Fibroblast of upper back skin (primary cell): ENCODE measurements at regions not wholly inside any gene's neighbourhood (a gene's known extent, or its start where the extent isn't known, plus 50 kb on each side); places are given as distances from the start of the nearest gene placed in this dataset.
"Not testable (repeated sequence)": the region's sequence is repeated elsewhere in the genome, so short reads cannot be mapped to it uniquely, and the experiment has no call there.

Experiments used
- DNase-seq: peaks from one replicate; pipeline ENCODE4 v3.0.0-alpha.2; 2013

DNA sequence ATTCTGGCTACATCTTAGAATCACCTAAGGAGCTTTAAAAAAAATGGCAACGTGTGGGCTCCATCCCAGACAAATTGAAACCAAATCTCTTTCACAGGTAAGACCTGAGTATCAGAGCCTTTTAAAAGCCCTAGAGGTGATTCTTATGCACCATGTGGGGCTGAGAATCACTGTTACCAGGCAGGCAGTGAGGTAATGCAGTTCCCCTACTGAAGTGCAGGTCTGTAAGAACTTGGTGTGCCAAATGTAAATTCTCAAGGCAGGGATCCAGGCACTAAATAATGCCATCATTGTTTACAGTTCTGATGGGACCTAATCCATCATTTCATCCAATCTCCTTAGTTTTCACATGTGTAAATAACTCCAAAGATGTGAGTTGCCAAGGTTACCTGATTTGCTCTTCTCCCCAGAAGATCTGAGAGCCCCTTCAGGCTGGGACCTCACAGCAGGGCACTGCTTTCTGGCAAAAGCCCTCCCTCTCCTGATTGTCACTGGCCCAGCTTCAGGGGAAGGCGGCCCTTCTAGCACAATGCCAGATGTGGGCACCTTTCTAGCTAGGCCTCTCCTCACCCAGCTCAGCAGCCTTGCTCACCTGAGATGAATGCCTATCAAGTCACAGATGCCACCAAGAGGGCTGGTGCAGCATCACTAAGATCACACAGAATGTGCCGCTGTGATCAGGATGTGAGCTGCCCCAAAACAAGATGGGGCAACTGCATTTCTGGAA, 73.6 kb upstream of the RGPD5 start:
- DNase-seq, result no peak

DNA sequence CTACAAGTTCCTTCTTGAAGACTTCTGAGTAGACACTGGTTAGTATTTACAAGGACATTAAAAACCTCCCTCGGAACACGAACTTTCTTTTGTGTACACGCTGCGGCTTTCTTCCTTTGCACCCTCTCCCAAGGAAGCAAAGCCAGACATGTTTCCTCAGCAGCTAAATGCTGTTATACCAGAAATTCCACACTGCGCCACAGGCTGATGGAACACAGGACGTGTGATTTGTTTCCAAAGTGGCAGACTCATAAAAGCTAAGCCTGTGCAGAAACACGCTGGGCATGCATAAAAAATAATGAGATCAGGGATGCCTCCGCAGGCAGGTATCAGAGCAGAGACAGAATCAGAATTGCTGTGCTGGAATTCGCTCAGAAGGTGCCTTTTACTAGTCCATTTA, 73.0 kb upstream of the RGPD5 start:
- no peak for DNase-seq

DNA sequence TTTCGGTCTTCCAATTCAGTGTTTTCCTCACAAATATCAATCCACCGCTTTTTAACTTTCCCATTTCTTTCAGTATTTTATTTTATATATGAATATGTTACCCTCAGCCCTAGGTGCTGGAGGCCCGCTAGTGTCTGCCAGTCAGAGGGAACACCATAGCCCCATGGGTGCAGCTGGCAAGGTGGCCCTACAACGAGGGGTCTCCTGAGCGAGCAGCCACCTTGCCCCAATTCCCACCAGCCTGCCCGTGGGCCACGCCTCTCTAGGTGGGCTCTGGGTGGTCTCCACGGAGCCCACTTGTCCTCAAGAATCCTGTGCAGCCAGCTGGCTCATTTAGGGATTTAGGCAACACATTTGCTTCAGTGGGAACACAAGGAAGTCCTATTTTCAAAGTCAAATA, 72.5 kb upstream of the RGPD5 start:
- no peak for DNase-seq

DNA sequence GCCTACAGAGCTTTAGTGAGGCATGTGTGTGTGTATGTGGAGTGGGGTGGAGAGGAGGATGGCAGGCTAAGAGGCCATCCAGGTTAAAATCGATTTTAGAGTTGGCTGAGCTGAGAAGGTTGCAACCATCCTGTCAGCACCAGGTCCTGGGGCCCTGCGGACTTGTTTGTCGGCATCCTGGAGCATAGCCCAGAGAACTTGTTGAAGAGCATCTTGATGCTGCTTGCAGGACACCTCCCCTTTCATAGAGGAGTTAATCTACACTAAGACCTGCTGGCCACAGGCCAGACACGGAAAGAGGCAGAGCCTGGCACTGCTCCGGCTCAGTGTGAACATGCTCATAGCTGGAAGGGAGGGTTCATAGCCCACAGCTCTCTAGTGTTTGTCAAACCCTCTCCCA, 72.1 kb upstream of the RGPD5 start:
- DNase-seq, result no peak

DNA sequence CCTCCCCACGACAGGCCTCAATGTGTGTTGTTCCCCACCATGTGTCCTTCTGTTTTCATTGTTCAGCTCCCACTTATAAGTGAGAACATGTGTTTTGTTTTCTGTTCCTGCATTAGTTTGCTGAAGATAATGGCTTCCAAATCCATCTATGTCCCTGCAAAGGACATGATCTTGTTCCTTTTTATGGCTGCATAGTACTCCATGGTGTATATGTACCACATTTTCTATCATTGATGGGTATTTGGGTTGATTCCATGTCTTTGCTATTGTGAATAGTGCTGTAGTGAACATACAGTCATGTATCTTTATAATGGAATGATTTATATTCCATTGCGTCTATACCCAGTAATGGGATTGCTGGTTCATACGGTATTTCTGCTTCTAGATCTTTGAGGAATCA, 71.5 kb upstream of the RGPD5 start:
- DNase-seq, result not testable (repeated sequence)

DNA sequence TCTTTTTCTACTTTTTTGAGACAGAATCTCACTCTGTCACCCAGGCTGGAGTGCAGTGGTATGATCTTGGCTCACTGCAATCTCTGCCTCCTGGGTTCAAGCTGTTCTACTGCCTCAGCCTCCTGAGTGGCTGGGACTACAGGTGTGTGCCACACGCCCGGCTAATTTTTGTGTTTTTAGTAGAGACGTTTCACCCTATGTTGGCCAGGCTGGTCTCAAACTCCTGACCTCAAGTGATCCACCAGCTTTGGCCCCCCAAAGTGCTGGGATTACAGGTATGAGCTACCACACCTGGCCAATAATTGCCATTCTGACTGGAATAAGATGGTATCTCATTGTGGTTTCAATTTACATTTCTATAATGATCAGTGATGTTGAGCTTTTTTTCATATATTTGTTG, 71.0 kb upstream of the RGPD5 start:
- DNase-seq, result not testable (repeated sequence)

DNA sequence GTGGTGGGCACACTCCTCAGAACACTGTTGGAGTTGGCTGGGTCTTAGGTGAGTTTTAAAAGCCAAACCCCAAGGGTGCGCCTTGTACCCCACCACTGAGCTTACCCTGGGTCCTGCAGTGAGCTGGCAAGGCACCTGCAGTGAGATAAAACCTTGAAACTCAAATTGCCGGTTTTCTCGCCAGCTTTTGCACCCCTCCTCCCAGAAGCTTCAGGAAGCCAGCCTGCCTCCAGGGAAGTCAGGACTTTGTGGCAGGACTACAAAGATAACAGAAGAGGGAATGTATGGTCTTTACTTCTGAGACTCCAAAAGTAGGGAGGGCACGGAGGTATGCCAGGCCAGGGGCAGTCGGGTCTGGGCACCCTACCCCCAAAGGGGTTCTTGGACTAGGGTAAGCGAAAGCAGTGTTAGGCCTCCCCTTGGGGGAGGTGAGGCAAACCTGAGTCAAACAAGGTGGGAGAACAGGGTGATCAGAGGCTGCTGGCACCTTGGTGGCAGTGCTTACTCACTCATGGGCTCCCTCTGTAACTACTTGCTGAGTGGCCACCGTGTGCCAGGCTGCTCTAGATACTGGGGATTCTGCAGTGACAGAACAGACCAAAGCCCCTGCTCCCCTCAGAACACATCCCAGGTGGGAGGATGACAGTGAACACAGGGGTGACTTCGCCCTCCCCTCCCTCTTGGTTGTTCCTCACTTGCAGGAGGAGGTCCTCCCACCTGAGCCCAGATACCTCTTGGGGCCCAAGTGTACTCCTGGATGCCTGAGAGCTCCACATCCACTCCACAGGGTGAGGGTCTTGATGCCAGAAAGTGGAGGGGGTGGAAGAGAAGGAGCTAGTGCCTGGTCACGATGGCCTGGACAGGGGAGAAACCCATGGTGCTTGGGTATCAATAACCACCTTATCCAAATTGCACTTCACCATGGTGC, 69.3 kb upstream of the RGPD5 start:
- no peak for DNase-seq

DNA sequence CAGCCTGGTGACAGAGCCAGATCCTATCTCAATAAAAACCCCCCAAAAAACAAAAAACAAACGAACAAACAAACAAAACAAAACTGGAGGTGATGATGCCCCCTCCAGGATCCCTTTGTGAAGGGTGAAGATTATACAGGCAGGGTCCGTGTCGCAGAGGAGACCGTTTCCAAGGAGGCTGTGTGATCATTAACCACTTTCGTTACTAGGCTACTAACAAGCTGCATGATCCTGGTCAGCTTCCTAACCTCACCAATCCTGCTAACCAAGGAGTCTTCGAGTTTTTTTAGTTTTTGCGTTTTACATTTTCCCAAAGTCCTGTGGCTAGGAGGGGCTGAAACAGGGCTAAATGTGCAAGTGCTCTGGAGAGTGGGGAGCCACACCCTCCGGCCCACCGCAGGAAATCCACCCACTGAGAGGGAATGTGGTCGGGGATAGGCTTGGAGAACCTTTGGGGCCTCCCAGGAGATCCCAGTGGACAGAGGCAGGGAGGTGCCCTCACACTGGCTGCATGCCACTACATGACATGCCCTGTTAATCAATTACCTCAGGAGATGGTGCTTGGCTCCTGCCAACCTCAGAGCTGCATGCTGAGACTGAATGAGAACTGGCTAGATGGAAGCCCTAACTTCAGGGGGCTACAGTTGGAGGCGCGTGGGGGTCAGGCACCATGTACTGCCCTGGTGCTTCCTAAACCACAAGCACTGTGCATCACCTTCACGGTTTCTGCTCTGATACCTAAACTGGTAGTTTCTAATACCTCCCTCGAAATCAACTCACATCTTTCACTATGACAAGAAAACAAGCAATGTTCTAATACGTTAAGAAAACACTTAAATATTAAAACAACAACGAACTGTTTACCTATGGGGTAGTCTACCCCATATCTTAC, 67.5 kb upstream of the RGPD5 start:
- no peak for DNase-seq

DNA sequence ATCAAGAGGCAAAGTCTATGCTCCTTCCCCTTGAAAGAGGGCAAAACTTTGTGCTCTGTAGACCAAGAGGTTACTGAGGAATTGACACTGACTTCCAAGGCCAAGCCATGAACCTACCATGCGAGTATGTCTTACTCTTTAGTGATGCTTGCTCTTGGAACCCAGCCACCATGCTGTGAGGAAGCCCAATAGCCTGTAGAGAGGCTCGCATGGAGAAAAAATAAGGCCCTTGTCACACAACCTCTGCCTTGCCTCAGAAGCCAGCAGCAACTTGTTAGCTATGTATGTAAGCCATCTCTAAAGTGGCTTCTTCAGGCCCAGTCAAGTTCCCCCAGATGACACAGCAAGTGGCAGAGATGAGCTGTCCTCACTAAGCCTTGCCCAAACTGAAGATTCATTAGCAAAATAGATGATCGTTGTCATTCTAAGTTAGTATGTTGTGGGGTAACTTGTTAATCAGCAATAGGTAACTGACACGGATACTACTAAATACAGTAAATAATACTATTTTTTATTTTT, 66.1 kb upstream of the RGPD5 start:
- DNase-seq, result no peak

DNA sequence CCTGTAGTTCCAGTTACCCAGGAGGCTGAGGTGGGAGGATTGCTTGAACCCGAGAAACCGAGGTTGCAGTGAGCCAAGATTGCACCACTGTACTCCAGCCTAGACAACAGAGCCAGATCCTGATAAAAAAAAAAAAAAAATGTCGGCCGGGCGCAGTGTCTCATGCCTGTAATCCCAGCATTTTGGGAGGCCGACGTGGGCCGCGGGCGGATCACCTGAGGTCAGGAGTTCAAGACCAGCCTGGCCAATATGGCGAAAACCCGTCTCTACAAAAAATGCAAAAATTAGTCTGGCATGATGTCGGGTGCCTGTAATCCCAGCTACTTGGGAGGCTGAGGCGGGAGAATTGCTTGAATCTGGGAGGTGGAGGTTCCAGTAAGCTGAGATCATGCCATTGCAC, 60.4 kb upstream of the RGPD5 start:
- DNase-seq, result not testable (repeated sequence)

DNA sequence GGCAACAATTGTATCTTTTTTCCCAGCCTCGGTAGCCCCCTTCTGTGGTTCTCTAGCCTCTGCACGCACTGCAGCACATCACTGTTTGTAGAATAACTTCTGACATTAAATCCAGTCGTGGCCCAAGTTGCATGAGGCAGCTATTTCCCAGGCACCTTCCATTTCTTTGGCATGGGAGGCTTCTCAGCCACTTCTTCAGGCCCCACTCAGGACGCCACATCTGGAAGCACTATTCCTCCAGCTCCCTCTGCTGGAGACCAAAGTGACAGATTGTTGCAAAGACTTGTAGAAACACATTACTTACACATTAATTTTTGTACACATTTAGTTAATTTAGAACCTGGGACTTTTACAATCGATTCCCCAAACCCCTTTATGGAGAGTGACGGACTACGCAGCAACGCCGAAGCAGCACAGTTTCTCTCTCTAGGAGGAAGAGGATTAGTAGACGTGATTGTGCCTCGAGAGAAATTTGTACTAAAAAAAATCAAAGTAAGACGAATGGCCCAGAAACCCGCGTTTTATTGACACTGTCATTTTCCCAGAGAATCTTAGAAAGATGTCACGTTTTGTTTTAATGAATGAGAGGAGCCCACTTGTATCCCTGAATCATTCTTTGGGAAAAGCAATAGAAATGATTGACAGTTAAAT, 57.8 kb upstream of the RGPD5 start:
- peak; percentile 69 for DNase-seq
